SKM-1 treated with dmso at 0.1 percent for 144 hours (cell line): ENCODE measurements at regions not wholly inside any gene's neighbourhood (a gene's known extent, or its start where the extent isn't known, plus 50 kb on each side); places are given as distances from the start of the nearest gene placed in this dataset.

ENCODE experiments used
- DNase-seq: peaks from one replicate; lab custom pipeline; 2025; ENCODE audit not compliant: unreplicated experiment; lab: John Stamatoyannopoulos, UW

GRCh38 chr12:14273913-14274311, 91.6 kb upstream of the ATF7IP start:
- DNase-seq = no peak

- no peak for DNase-seq
Measured at GRCh38 chr12:14275111-14275510, 90.4 kb upstream of the ATF7IP start.

GRCh38 chr12:14275886-14276285, 89.6 kb upstream of the ATF7IP start:
- peak; percentile 20 for DNase-seq

- no peak for DNase-seq
Measured at GRCh38 chr12:14278294-14278953, 87.1 kb upstream of the ATF7IP start.

GRCh38 chr12:14279845-14280244, 85.6 kb upstream of the ATF7IP start:
- DNase-seq = no peak

- no peak for DNase-seq
Measured at GRCh38 chr12:14280921-14281320, 84.6 kb upstream of the ATF7IP start.

- DNase-seq = no peak
Measured at GRCh38 chr12:14281539-14281938, 83.9 kb upstream of the ATF7IP start.

- DNase-seq = no peak
Measured at GRCh38 chr12:14283489-14284144, 81.9 kb upstream of the ATF7IP start.

GRCh38 chr12:14284184-14284722, 81.2 kb upstream of the ATF7IP start:
- DNase-seq = no peak

GRCh38 chr12:14289601-14290000, 75.9 kb upstream of the ATF7IP start:
- DNase-seq = no peak

- no peak for DNase-seq
Measured at GRCh38 chr12:14290951-14291350, 74.5 kb upstream of the ATF7IP start.

- no peak for DNase-seq
Measured at GRCh38 chr12:14303661-14304155, 61.8 kb upstream of the ATF7IP start.

- DNase-seq = no peak
Measured at GRCh38 chr12:14307004-14307403, 58.5 kb upstream of the ATF7IP start.

- DNase-seq = no peak
Measured at GRCh38 chr12:14308516-14308915, 57.0 kb upstream of the ATF7IP start.

GRCh38 chr12:14310866-14311265, 54.6 kb upstream of the ATF7IP start:
- DNase-seq = no peak

- DNase-seq = no peak
Measured at GRCh38 chr12:14313379-14314138, 51.9 kb upstream of the ATF7IP start.

GRCh38 chr12:14314801-14315200, 50.7 kb upstream of the ATF7IP start:
- DNase-seq = peak; percentile 66

- no peak for DNase-seq
Measured at GRCh38 chr12:14315501-14315900, 50.0 kb upstream of the ATF7IP start.
